ENCODE measurements at regions not wholly inside any gene's neighbourhood (a gene's known extent, or its start where the extent isn't known, plus 50 kb on each side); places are given as distances from the start of the nearest gene placed in this dataset.

DNA sequence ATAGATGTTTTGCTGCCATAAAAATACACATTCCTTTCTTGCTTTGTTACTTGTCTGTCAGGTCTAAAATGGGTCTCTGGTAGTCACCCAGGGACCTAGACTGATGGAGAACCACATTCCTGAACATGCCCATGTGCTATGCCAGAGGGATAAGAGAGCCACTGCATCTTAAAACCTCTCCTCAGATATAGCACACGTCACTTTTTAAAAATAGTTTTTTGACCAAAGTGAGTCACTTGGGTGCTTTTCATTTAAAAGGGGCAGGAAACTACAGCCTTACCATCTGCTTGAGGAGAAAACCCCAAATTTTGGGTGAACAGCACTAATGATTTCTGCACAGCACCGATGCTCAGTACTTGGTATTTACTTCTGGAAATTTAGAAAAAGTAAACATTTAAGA lies 197.8 kb downstream of the OGFRL1 start:
- no peak for DNase-seq

- DNase-seq = no peak
These were observed 199.6 kb downstream of the OGFRL1 start for GRCh38 chr6:71488186-71488585.

GRCh38 chr6:71489736-71490135 lies 201.1 kb downstream of the OGFRL1 start:
- DNase-seq = peak; percentile 83

- no peak for DNase-seq
These were observed 202.3 kb downstream of the OGFRL1 start for GRCh38 chr6:71490876-71491275.

DNA sequence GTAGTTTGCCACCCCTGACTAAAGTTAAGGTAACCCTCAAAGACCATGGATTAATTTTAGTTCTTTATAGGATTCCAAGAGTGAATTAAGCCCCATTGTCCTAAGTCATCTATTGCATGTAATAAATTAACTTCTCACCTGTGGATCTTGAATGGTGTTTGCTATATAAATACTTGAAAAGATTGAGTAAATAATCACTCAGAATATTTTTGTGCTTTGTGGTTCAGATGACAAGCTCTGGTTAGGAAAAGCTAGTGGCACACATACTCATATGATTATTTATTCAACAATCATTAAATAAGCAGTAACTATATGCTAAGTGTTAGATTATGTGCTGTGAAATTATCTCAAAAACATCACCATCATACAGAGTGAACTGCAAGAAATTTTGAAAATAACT lies 203.2 kb downstream of the OGFRL1 start:
- DNase-seq = no peak

DNA sequence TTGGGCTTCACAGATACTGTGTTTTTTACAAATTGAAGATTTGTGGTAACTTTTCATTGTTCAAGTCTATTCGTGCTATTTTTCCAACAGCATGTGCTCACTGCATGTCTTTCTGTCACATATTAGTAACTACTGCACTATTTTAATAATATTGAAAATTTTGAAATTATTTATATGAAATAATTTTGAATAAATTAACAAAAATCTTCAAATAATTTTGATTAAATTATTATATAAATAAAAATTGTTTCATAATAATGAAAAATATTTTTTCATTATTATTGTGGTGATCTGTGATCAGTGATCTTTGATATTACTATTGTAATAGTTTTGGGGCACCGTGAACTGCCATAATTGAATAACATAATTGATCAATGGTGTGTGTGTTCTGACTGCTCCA lies 204.1 kb downstream of the OGFRL1 start:
- DNase-seq = no peak

GRCh38 chr6:71496018-71496721 lies 207.6 kb downstream of the OGFRL1 start:
- DNase-seq = no peak

GRCh38 chr6:71496722-71497033 lies 208.1 kb downstream of the OGFRL1 start:
- DNase-seq = no peak

DNA sequence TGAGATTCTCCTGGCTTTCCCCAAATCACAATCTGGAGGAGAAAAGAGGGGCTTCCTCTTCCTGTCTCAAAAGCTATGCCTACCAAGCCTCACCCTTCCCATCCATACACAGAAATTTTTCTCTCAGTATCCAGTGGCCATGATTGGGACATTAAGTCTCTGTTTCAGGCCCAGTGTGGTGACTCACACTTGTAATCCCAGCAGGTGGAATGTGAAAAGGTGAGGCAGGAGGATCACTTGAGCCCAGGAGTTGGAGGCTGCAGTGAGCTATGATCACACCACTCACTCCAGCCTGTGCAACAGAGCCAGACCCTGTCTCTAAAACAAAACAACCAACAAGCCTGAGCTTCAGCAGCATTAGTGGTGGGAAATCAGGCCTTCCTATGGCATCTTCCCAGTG lies 210.0 kb downstream of the OGFRL1 start:
- DNase-seq = no peak

DNA sequence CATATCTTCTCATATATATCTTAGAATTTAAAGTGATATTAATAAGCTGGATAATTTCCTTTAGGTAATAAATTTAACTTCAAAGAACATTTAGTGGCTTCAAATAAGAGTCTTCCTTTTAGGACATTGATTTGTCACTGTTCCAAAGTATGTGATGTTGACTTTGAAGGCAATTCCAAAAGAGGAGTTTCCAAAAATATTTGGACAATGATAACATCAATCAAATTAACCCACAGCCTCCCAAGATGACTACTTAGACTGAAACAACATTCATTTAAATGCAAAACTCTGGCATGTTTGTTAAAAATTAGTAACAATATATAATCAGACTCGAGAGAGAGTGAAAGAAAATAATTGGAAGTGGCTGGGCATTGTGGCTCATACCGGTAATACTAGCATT lies 211.1 kb downstream of the OGFRL1 start:
- DNase-seq = no peak

- DNase-seq = no peak
These were observed 213.6 kb downstream of the OGFRL1 start for GRCh38 chr6:71502168-71502567.

- no peak for DNase-seq
These were observed 214.3 kb downstream of the OGFRL1 start for GRCh38 chr6:71502956-71503355.

- no peak for DNase-seq
These were observed 218.6 kb downstream of the OGFRL1 start for GRCh38 chr6:71507183-71507582.

DNA sequence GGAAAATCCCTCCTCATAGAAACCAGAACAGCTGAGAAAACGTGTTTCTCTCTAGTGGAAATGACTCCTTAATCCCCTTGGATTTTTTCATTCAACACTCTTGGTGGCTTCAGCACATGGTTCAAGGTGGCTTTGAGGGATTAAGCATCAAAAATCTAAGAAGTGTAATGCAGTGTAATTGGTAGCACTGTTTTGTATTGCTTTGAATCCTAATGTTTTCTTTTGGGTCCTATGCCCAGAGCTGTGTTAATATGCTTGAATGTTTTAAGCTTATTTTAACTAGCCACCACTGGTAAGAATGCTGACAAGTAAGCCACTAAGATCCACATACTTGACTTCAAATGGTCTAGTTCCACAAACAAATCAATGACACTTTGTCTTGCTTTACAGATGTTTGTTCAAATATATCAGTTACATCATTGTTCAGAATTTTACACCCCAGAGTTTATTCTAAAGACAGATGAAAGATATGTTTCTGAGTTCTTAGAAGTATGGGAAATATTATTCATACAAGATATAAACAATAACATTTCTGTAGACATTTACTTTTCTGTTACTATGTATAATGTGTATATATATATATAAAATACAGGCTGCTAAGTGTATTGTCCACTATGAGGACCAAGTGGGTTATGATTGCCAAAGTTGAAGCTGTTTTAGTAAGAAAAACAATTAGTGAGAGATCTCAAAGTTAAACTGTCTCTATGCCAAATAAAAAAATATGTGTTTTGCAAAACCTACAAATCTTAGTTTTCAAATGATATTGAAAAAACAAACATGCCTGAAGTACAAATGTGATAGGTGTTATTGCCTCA lies 220.8 kb downstream of the OGFRL1 start:
- no peak for DNase-seq

GRCh38 chr6:71510057-71510713 lies 221.6 kb downstream of the OGFRL1 start:
- peak; percentile 82 for DNase-seq

DNA sequence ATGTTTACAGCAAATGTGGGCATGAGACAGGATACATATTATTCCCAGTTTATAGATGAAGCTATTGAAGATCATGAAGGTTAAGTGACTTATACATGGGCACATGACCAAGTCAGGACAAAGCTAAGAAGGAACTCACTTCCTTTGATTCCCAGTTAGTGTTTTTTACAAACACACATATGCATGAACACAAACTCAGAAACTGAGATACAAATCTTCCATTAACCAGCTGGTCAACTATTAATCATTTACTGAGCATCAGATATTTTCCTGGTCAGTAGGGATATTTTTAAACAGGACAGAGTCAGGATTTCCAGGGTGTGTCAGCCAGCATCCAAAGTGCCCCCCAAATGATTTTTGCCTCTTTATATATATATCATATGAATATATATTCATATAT lies 222.2 kb downstream of the OGFRL1 start:
- no peak for DNase-seq

- DNase-seq = no peak
These were observed 223.6 kb downstream of the OGFRL1 start for GRCh38 chr6:71512256-71512655.

GRCh38 chr6:71513036-71513435 lies 224.4 kb downstream of the OGFRL1 start:
- DNase-seq = no peak

GRCh38 chr6:71523548-71523947 lies 234.9 kb downstream of the OGFRL1 start:
- no peak for DNase-seq

DNA sequence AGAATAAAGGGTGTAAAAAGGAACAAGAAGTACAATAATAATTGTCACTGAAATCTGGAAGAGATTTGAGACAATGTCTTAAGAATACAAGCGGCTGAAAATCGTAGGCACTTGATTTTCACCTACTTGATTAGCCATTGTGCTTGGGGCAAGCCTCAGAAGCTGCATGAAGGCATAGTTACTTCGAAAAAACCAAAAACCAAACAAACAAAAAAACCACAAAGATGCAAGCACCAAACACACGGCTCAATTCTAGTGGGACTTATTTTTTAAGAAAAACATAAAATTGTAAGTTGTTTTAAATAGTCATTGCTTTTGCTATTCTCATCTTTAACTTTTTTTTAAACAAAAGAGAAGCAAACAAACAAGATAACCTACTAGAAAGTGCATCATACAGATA lies 235.6 kb downstream of the OGFRL1 start:
- no peak for DNase-seq

DNA sequence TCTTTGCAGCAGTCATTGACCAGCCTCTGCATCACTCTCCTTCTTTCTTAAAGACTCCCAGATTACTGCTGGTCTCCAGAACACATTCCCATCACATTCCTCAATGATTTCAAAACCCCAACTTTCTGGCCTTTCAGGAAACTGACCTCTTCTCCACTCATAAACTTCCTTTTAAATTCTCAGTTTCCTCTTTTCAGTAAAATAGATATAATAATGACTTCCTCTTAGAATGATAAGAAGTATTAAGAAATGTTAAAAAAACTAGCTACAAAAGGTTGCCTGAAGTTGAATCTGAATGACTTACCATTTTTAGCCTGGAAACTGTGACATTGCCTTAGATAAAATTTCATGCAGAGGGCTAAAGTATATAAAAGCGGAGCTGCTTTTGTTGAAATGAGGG lies 239.3 kb downstream of the OGFRL1 start:
- DNase-seq = no peak

DNA sequence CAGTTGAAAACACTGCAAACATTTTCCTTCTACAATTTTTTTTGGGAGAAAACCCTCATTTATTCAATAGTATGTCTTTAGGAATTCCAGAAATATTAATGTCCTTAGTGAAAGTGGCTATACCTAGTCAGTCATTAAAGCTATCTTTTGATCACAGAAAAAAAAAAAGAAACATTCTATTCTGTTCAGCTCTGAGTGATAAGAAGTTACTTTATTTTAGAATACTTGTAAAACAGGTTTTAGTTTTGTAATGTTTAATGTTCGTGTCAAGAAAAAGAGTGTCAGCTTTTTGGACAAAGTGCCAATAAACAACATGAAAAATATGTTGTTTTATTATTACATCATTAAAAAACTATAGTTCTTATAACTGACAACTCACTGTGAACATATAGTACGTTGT lies 240.4 kb downstream of the OGFRL1 start:
- DNase-seq = no peak

GRCh38 chr6:71529769-71530168 lies 241.2 kb downstream of the OGFRL1 start:
- no peak for DNase-seq

GRCh38 chr6:71531006-71531405 lies 242.4 kb downstream of the OGFRL1 start:
- no peak for DNase-seq

Data from kidney glomerular epithelial cell (primary cell).